ENCODE measurements at regions not wholly inside any gene's neighbourhood (a gene's known extent, or its start where the extent isn't known, plus 50 kb on each side); places are given as distances from the start of the nearest gene placed in this dataset.
"Not testable (repeated sequence)": the region's sequence is repeated elsewhere in the genome, so short reads cannot be mapped to it uniquely, and the experiment has no call there.

DNA sequence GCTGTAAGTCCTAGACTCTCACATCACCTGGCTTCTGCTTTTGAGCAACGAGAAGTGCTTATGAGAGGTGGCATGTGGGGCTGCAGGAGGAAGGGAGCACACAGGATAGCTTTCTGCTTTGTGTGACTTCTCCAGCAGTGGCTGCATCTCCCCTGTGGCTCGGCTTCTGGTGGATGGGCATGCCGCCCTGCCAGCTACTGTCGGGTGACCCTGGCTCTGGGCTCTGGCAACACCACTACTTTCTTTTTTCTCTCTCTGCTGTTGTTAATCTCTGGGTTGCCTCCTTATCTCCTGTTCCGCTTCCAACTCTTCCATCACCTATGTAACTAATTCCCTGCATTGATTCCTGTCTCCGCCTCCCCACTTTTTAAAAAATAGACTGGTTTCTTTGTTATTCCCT is 209.1 kb upstream of the DAAM1 start:
- no peak for DNase-seq
- Mint-ChIP-seq H3K36me3 (ENCODE audit: low read depth) (no peaks in the 10 kb centered on the region), H3K27me3 (no peaks in the 10 kb centered on the region), H3K4me1 (no peaks in the 10 kb centered on the region), H3K4me3 (no peak overlapping the region), H3K9me3 (no peaks in the 10 kb centered on the region), H3K27ac (no peak overlapping the region)
- intact Hi-C loops (cut with micrococcal nuclease) = no loop called here

DNA sequence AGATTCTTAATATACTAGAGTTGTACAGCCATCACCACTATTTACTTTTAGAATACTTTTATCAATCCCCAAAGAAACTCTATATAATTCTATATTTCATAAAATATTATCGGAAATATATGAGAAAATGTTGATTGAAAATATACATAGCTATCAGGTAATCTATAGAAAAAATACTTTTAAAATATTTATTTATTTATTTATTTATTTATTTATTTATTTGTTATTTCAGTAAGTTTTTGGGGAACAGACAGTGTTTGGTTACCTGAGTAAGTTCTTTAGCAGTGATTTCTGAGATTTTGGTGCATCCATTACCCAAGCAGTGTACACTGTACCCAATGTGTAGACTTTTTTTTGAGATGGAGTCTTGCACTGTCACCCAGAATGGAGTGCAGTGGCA is 206.6 kb upstream of the DAAM1 start:
- Mint-ChIP-seq H3K4me1 (no peaks in the 10 kb centered on the region), H3K27me3 (no peaks in the 10 kb centered on the region), H3K36me3 (ENCODE audit: low read depth) (no peaks in the 10 kb centered on the region), H3K9me3 (no peaks in the 10 kb centered on the region), H3K27ac (no peak overlapping the region), H3K4me3 (no peak overlapping the region)
- intact Hi-C loops (cut with micrococcal nuclease) = no loop called here
- no peak for DNase-seq

DNA sequence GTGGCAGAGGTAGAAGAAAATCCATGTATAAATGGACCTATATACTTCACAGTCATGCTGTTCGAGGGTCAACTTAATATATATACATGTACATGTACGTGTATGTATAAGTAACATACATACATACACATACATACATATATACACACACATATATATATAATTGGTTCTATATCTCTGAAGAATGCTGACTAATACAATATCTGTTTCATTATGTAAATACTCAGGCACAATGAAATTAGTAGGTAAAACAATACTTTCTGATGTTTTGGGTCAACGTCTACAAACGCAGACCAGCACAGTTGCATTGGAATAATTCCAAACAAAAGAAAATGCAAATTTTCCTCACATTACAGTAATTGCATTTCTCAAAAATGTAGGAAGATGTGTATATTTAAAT is 202.7 kb upstream of the DAAM1 start:
- Mint-ChIP-seq H3K4me1 (no peaks in the 10 kb centered on the region), H3K27ac (no peak overlapping the region), H3K36me3 (ENCODE audit: low read depth) (no peaks in the 10 kb centered on the region), H3K4me3 (no peak overlapping the region), H3K27me3 (no peaks in the 10 kb centered on the region), H3K9me3 (peaks cover 9% of the 10 kb centered on the region)
- DNase-seq = no peak
- intact Hi-C loops (cut with micrococcal nuclease) = no loop called here

DNA sequence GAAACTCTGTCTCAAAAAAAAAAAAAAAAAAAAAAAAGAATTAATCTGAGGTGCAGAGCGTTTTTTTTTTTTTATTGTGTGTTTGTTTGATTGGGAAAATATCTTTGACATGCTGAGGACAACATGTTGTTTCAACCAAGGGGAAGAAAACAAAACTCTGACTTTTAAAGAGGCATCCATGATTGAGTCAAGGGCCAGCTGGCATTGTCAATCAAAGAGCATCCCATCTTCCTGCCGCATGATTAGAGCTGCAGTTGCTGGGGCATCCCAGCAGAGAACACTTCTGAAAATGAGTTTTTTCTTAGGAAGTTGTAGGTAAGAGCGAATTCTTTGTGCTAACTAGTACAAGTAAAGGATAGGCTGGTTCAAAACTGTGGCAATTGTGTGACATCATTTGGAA is 200.9 kb upstream of the DAAM1 start:
- H3K9me3 Mint-ChIP-seq = peaks cover 12% of the 10 kb centered on the region
- intact Hi-C loops (cut with micrococcal nuclease) = no loop called here
- no peaks in the 10 kb centered on the region for H3K27me3 Mint-ChIP-seq
- no peak overlapping the region for H3K4me3 Mint-ChIP-seq
- H3K4me1 Mint-ChIP-seq = no peaks in the 10 kb centered on the region
- H3K36me3 Mint-ChIP-seq (ENCODE audit: low read depth) = no peaks in the 10 kb centered on the region
- no peak overlapping the region for H3K27ac Mint-ChIP-seq
- no peak for DNase-seq

DNA sequence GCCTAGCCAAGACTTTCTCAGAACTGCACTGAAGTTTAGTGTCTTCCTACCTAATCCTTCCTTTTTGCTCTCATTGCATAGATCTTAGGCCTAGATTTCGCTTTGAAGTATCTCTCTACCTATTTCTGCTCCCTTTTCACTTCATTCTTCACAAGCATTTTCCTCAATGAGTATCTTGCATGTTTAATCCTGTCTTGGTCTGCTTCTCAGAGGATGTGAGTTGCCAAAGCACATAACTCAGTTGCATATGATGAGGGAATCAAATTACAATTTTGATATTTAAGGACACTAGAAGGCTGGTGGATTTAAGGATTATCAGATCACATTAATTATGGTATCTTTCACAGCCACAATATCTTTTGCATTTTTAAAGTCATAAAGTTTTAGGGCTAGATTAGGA is 195.5 kb upstream of the DAAM1 start:
- H3K27me3 Mint-ChIP-seq = no peaks in the 10 kb centered on the region
- no peak for DNase-seq
- H3K4me3 Mint-ChIP-seq = no peak overlapping the region
- intact Hi-C loops (cut with micrococcal nuclease) = no loop called here
- no peak overlapping the region for H3K27ac Mint-ChIP-seq
- H3K36me3 Mint-ChIP-seq (ENCODE audit: low read depth) = no peaks in the 10 kb centered on the region
- H3K9me3 Mint-ChIP-seq = peaks cover 12% of the 10 kb centered on the region
- H3K4me1 Mint-ChIP-seq = peaks cover 4% of the 10 kb centered on the region

DNA sequence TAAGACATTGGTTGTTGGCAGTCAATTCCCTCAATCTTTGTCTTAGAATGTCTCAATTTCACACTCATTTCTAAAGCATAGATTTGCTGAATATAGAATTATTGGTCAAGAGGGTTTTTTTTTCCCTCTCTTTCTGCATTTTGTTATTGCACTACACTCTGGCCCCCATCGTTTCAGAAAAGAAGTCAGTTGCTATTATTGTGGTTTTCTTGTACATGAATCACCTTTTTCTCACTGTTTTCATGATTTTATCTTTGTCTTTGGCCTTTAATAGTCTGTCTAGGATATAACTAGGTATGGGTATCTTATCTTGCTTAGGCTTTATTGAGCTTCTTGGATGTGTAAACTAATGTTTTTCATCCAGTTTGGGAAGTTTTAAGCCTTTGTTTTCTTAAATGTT is 194.3 kb upstream of the DAAM1 start:
- Mint-ChIP-seq H3K9me3 (peaks cover 8% of the 10 kb centered on the region), H3K27ac (no peak overlapping the region), H3K4me1 (peaks cover 4% of the 10 kb centered on the region), H3K36me3 (ENCODE audit: low read depth) (no peaks in the 10 kb centered on the region), H3K27me3 (no peaks in the 10 kb centered on the region), H3K4me3 (no peak overlapping the region)
- intact Hi-C loops (cut with micrococcal nuclease) = no loop called here
- DNase-seq = no peak

- no peak for DNase-seq
- intact Hi-C loops (cut with micrococcal nuclease) = no loop called here
- Mint-ChIP-seq H3K9me3 (peaks cover 4% of the 10 kb centered on the region), H3K4me1 (no peaks in the 10 kb centered on the region), H3K4me3 (no peak overlapping the region), H3K27me3 (peaks cover 4% of the 10 kb centered on the region), H3K36me3 (ENCODE audit: low read depth) (no peaks in the 10 kb centered on the region), H3K27ac (no peak overlapping the region)
Measured at GRCh38 chr14:59004012-59004411, 184.5 kb upstream of the DAAM1 start.

- H3K9me3 Mint-ChIP-seq; H3K27ac Mint-ChIP-seq; H3K36me3 Mint-ChIP-seq (ENCODE audit: low read depth); DNase-seq; H3K4me1 Mint-ChIP-seq; H3K27me3 Mint-ChIP-seq; intact Hi-C loops (cut with micrococcal nuclease); H3K4me3 Mint-ChIP-seq: not testable (repeated sequence)
Measured at GRCh38 chr14:59006179-59006578, 182.3 kb upstream of the DAAM1 start.

GRCh38 chr14:59009967-59010366 is 178.5 kb upstream of the DAAM1 start:
- Mint-ChIP-seq H3K27me3 (peaks cover 3% of the 10 kb centered on the region), H3K36me3 (ENCODE audit: low read depth) (peaks cover 2% of the 10 kb centered on the region), H3K4me3 (no peak overlapping the region), H3K4me1 (no peaks in the 10 kb centered on the region), H3K9me3 (peaks cover 9% of the 10 kb centered on the region), H3K27ac (no peak overlapping the region)
- no peak for DNase-seq
- intact Hi-C loops (cut with micrococcal nuclease) = no loop called here

DNA sequence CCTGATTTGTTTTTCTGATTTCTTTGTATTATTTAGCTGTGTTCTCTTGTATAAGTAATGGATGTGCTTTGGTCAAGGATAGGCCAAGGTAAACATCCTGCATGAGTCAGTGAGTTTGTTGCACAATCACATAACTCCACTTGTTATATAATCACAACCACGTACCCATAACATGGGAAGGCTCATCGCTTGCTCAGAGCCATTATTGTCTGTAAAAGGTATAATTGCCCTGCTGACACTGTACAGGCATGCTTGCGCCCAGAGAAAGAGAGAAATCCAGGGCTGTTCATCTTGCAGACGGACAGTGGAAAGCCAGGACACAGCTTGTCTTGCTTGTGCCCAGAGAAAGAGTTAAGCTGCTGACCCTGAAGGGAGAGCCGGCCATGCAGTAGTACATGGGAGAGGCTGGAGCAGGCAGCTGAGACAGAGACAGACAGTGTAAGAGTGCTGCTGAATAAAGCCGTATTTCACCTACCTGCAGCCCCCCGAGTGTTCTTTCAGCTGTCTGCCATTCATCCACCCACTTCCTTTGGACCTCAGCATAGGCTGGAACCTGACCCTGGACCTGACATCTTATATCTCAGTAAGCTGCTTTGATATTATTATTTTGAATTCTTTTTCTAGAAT is 174.7 kb upstream of the DAAM1 start:
- Mint-ChIP-seq H3K9me3 (peaks cover 6% of the 10 kb centered on the region), H3K27ac (no peak overlapping the region)

GRCh38 chr14:59015482-59015881 is 173.0 kb upstream of the DAAM1 start:
- DNase-seq = no peak
- H3K27ac Mint-ChIP-seq = no peak overlapping the region
- no peaks in the 10 kb centered on the region for H3K4me1 Mint-ChIP-seq

More for the DNA sequence above, 174.7 kb upstream of the DAAM1 start:
- intact Hi-C loops (cut with micrococcal nuclease) = no loop called here
- H3K36me3 Mint-ChIP-seq (ENCODE audit: low read depth) = peaks cover 2% of the 10 kb centered on the region
- no peak overlapping the region for H3K4me3 Mint-ChIP-seq
- no peaks in the 10 kb centered on the region for H3K4me1 Mint-ChIP-seq
- no peak for DNase-seq
- peaks cover under 1% of the 10 kb centered on the region for H3K27me3 Mint-ChIP-seq

GRCh38 chr14:59017285-59017965 is 171.0 kb upstream of the DAAM1 start:
- no peak for DNase-seq
- H3K4me1 Mint-ChIP-seq = no peaks in the 10 kb centered on the region
- intact Hi-C loops (cut with micrococcal nuclease) = no loop called here
- no peaks in the 10 kb centered on the region for H3K27me3 Mint-ChIP-seq
- H3K4me3 Mint-ChIP-seq = no peak overlapping the region
- H3K27ac Mint-ChIP-seq = no peak overlapping the region
- peaks cover 6% of the 10 kb centered on the region for H3K9me3 Mint-ChIP-seq
- peaks cover under 1% of the 10 kb centered on the region for H3K36me3 Mint-ChIP-seq (ENCODE audit: low read depth)

More at GRCh38 chr14:59015482-59015881, 173.0 kb upstream of the DAAM1 start:
- intact Hi-C loops (cut with micrococcal nuclease) = no loop called here
- Mint-ChIP-seq H3K36me3 (ENCODE audit: low read depth) (peaks cover 2% of the 10 kb centered on the region), H3K4me3 (no peak overlapping the region), H3K9me3 (peaks cover 6% of the 10 kb centered on the region), H3K27me3 (no peaks in the 10 kb centered on the region)

GRCh38 chr14:59018460-59018859 is 170.0 kb upstream of the DAAM1 start:
- DNase-seq = no peak
- H3K36me3 Mint-ChIP-seq (ENCODE audit: low read depth) = no peaks in the 10 kb centered on the region
- H3K27me3 Mint-ChIP-seq = no peaks in the 10 kb centered on the region
- peaks cover 3% of the 10 kb centered on the region for H3K9me3 Mint-ChIP-seq
- H3K4me3 Mint-ChIP-seq = no peak overlapping the region
- intact Hi-C loops (cut with micrococcal nuclease) = no loop called here
- H3K4me1 Mint-ChIP-seq = no peaks in the 10 kb centered on the region
- H3K27ac Mint-ChIP-seq = no peak overlapping the region

GRCh38 chr14:59018978-59019377 is 169.5 kb upstream of the DAAM1 start:
- no peaks in the 10 kb centered on the region for H3K9me3 Mint-ChIP-seq
- no peaks in the 10 kb centered on the region for H3K4me1 Mint-ChIP-seq
- peaks cover 2% of the 10 kb centered on the region for H3K27me3 Mint-ChIP-seq
- intact Hi-C loops (cut with micrococcal nuclease) = no loop called here
- no peak for DNase-seq
- H3K4me3 Mint-ChIP-seq = no peak overlapping the region
- H3K27ac Mint-ChIP-seq = no peak overlapping the region
- no peaks in the 10 kb centered on the region for H3K36me3 Mint-ChIP-seq (ENCODE audit: low read depth)

- intact Hi-C loops (cut with micrococcal nuclease) = loop anchor here (10.0 kb wide), 1 partner anchor 386 kb away; the partner anchor contains the start of gene DACT1
- DNase-seq = no peak
- no peaks in the 10 kb centered on the region for H3K36me3 Mint-ChIP-seq (ENCODE audit: low read depth)
Measured at GRCh38 chr14:59020382-59020781, 168.1 kb upstream of the DAAM1 start.

More at GRCh38 chr14:59020382-59020781, 168.1 kb upstream of the DAAM1 start:
- no peaks in the 10 kb centered on the region for H3K9me3 Mint-ChIP-seq
- no peak overlapping the region for H3K4me3 Mint-ChIP-seq
- no peak overlapping the region for H3K27ac Mint-ChIP-seq
- H3K27me3 Mint-ChIP-seq = peaks cover 7% of the 10 kb centered on the region
- H3K4me1 Mint-ChIP-seq = no peaks in the 10 kb centered on the region

Data from activated CD4-positive, alpha-beta T cell treated with anti-CD3 and anti-CD28 coated beads, Interleukin-2, amount 10 ng/mL, durations not matched to agents 24 days and 14 days (primary cell).